Kidney (tissue), 13 donors: ENCODE measurements at regions not wholly inside any gene's neighbourhood (a gene's known extent, or its start where the extent isn't known, plus 50 kb on each side); places are given as distances from the start of the nearest gene placed in this dataset.

Experiments used
- DNase-seq, 5 donors: peaks; one replicate each; pipeline ENCODE4 v3.0.0-alpha.2; 2013 to 2020
- FAIRE-seq: peaks from 2 replicates; lab custom pipeline; 2012; peaks lifted over from hg19 to GRCh38; lab: Jason Lieb, UNC
- H3K27ac ChIP-seq, 2 donors: one replicate each; pipeline ENCODE4 v1.7.0; 2013; ENCODE audit warnings: low read depth in 2 of 2, low read length in 2 of 2, inconsistent platforms in 1 of 2
- H3K27me3 ChIP-seq: one replicate; pipeline ENCODE4 v1.7.1; 2013; ENCODE audit warnings: low read length, inconsistent platforms; ENCODE audit not compliant: control insufficient read depth, insufficient read depth
- H3K36me3 ChIP-seq, 3 donors: one replicate each; pipeline versions ENCODE4 v1.7.0 to v1.7.1; 2013; ENCODE audit warnings: low read length in 3 of 3, control low read depth in 1 of 3, inconsistent platforms in 1 of 3; ENCODE audit not compliant: insufficient read depth in 3 of 3, control insufficient read depth in 2 of 3
- H3K4me1 ChIP-seq, 3 donors: one replicate each; pipeline versions ENCODE4 v1.7.0 to v1.7.1; 2013; ENCODE audit warnings: low read length in 3 of 3, inconsistent platforms in 1 of 3, low read depth in 1 of 3; ENCODE audit not compliant: control insufficient read depth in 2 of 3, insufficient read depth in 2 of 3
- H3K4me3 ChIP-seq, 3 donors: one replicate each; pipeline versions ENCODE4 v1.7.0 to v1.8.1; 2013; ENCODE audit warnings: low read length in 3 of 3, control low read depth in 1 of 3, inconsistent platforms in 1 of 3
- H3K9ac ChIP-seq, 3 donors: one replicate each; pipeline versions ENCODE4 v1.7.0 to v1.7.1; 2013; ENCODE audit warnings: low read length in 3 of 3, control low read depth in 1 of 3, inconsistent platforms in 1 of 3
- H3K9me3 ChIP-seq, 3 donors: one replicate each; pipeline versions ENCODE4 v1.7.0 to v1.7.1; 2013; ENCODE audit warnings: low read length in 3 of 3, control low read depth in 1 of 3, inconsistent platforms in 1 of 3; ENCODE audit not compliant: control insufficient read depth in 2 of 3, insufficient read depth in 1 of 3
- intact Hi-C: fragments of 100-400 bp; cut with DNase I; formaldehyde crosslinking; loops from one replicate; pipeline ENCODE4 v1.11.1; 2022
- TF ChIP-seq, protein P1 (sequence below): IDR thresholded peaks from 3 replicates; pipeline ENCODE4 v1.5.1; 2012; ENCODE audit warnings: mild to moderate bottlenecking, moderate library complexity, borderline replicate concordance; ENCODE audit not compliant: insufficient read depth; ENCODE audit errors: extremely low read depth
- donor health status: control.
- donor health status: control.
- donor health status: control.
- donor health status: control.
- donor health status: control.
- donor health status: DM: yes; HTN: yes; CAD: no.
- donor health status: Normal renal cell carcinoma (clear cell type).

GRCh38 chr13:91122766-91123165, 224.7 kb upstream of the MIR17HG start:
- Histone ChIP-seq H3K36me3 (no peaks in the 10 kb centered on the region), H3K4me1 (peaks cover 0 to 10% (median 0%) of the 10 kb centered on the region in 3 donors), H3K4me3 (no peak overlapping the region), H3K9ac (no peak overlapping the region), H3K27ac (no peak overlapping the region), H3K27me3 (no peaks in the 10 kb centered on the region), H3K9me3 (no peaks in the 10 kb centered on the region)
- TF ChIP-seq, protein P1, sequence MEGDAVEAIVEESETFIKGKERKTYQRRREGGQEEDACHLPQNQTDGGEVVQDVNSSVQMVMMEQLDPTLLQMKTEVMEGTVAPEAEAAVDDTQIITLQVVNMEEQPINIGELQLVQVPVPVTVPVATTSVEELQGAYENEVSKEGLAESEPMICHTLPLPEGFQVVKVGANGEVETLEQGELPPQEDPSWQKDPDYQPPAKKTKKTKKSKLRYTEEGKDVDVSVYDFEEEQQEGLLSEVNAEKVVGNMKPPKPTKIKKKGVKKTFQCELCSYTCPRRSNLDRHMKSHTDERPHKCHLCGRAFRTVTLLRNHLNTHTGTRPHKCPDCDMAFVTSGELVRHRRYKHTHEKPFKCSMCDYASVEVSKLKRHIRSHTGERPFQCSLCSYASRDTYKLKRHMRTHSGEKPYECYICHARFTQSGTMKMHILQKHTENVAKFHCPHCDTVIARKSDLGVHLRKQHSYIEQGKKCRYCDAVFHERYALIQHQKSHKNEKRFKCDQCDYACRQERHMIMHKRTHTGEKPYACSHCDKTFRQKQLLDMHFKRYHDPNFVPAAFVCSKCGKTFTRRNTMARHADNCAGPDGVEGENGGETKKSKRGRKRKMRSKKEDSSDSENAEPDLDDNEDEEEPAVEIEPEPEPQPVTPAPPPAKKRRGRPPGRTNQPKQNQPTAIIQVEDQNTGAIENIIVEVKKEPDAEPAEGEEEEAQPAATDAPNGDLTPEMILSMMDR, result no peak
- intact Hi-C loops, result no loop called here
- DNase-seq (no peak), FAIRE-seq (no peak)

DNA sequence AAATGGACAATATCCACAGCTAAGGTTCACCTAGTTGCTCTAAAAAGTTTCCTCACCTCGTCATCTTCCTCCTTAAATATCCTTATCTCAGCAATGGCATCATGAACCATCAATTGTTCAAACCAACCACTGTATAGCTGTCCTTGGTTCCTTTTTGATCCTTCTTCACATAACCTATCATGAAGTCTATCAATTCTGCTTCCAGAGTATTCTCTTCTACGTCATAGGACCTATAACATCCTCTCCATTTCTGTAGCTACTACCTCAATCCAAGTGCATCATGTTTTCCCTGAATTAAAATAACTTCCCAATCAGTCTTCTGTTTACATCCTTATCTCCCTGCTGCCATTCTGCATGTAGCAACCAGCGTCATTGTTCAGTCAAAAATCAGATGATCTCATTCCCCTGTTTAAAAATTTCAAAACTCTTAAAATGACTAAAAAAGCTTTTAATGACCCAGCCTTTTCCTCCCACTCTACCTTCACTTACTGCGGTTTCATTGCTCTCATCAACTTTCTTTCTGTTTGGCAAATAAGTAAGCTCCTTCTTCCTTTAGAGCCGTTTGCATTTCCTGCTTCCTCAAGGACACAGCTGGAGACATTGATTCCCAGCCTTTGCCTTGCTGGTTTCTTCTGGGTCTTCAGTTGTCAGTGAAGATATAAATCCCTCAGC, 223.9 kb upstream of the MIR17HG start:
- no peaks in the 10 kb centered on the region for H3K9me3 ChIP-seq
- no peak for FAIRE-seq
- no peak overlapping the region for H3K4me3 ChIP-seq
- TF ChIP-seq, protein P1, result no peak
- H3K36me3 ChIP-seq, result no peaks in the 10 kb centered on the region
- H3K9ac ChIP-seq, result no peak overlapping the region
- no peaks in the 10 kb centered on the region for H3K27me3 ChIP-seq
- H3K27ac ChIP-seq, result no peak overlapping the region
- peaks cover 0 to 3% (median 0%) of the 10 kb centered on the region in 3 donors for H3K4me1 ChIP-seq
- no peak for DNase-seq
- intact Hi-C loops, result no loop called here

DNA sequence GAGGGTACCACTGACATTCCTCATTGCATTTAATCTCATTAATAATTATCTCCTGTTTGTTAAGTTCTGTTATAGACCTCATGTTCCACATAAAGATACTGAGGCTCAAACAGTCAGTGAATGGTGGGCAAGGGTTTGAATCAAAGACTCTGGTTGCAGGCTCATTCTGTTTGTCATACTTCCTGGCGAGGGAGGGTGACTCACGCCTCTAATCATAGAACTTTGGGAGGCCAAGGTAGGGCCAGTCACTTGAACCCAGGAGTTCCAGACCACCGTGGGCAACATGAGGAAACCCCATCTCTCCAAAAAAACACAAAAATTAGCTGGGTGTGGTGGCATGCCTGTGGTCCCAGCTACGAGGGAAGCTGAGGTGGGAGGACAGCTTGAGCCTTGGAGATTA, 220.7 kb upstream of the MIR17HG start:
- no peak overlapping the region for H3K27ac ChIP-seq
- no peak for DNase-seq
- H3K9me3 ChIP-seq, result no peaks in the 10 kb centered on the region
- no peak overlapping the region for H3K4me3 ChIP-seq
- TF ChIP-seq, protein P1, result no peak
- H3K27me3 ChIP-seq, result no peaks in the 10 kb centered on the region
- H3K36me3 ChIP-seq, result no peaks in the 10 kb centered on the region
- H3K9ac ChIP-seq, result no peak overlapping the region
- FAIRE-seq, result no peak
- no peaks in the 10 kb centered on the region for H3K4me1 ChIP-seq
- intact Hi-C loops, result no loop called here

- no peak for DNase-seq
- H3K27me3 ChIP-seq, result no peaks in the 10 kb centered on the region
- intact Hi-C loops, result no loop called here
- TF ChIP-seq, protein P1, result no peak
- H3K9ac ChIP-seq, result no peak overlapping the region
- H3K4me1 ChIP-seq, result no peaks in the 10 kb centered on the region
- no peak for FAIRE-seq
- H3K27ac ChIP-seq, result no peak overlapping the region
- H3K9me3 ChIP-seq, result no peaks in the 10 kb centered on the region
- H3K4me3 ChIP-seq, result no peak overlapping the region
- no peaks in the 10 kb centered on the region for H3K36me3 ChIP-seq
These were observed 219.5 kb upstream of the MIR17HG start for GRCh38 chr13:91127995-91128394.
